ENCODE measurements at regions not wholly inside any gene's neighbourhood (a gene's known extent, or its start where the extent isn't known, plus 50 kb on each side); places are given as distances from the start of the nearest gene placed in this dataset.

GRCh38 chr19:30884146-30884812 lies 465.0 kb downstream of the TSHZ3 start:
- TF ChIP-seq CTCF (conservative IDR thresholded peaks at IDR 0.05; ENCODE audit: low read depth in 2 of 2) (peak in 1 of 2 experiments; percentile 48; a peak in 2 of 4 replicates), REST (IDR thresholded peaks at IDR 0.05; ENCODE audit: unreplicated experiment) (no peak), EZH2 (IDR thresholded peaks at IDR 0.05; ENCODE audit: low read depth, unreplicated experiment) (no peak)
